ENCODE measurements at regions not wholly inside any gene's neighbourhood (a gene's known extent, or its start where the extent isn't known, plus 50 kb on each side); places are given as distances from the start of the nearest gene placed in this dataset.
"Not testable (repeated sequence)": the region's sequence is repeated elsewhere in the genome, so short reads cannot be mapped to it uniquely, and the experiment has no call there.

DNA sequence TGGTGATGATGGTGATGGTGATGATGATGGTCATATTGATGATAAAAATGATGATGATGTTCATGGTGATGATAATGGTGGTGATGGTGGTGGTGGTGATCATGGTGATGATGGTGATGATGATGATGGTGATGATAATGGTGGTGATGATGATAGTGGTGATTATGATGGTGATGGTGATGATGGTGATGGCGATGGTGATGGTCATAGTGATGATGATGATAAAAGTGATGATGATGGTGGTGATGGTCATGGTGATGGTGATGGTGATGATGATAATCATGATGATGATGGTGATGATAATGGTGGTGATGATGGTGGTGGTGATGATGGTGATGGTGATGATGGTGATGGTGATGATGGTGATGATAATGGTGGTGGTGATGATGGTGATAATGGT is 478.7 kb downstream of the TYW1 start:
- no peak for DNase-seq (ENCODE audit: low read depth)

- no peak for DNase-seq (ENCODE audit: low read depth)
These were observed 481.4 kb downstream of the TYW1 start for GRCh38 chr7:67478066-67478465.

DNA sequence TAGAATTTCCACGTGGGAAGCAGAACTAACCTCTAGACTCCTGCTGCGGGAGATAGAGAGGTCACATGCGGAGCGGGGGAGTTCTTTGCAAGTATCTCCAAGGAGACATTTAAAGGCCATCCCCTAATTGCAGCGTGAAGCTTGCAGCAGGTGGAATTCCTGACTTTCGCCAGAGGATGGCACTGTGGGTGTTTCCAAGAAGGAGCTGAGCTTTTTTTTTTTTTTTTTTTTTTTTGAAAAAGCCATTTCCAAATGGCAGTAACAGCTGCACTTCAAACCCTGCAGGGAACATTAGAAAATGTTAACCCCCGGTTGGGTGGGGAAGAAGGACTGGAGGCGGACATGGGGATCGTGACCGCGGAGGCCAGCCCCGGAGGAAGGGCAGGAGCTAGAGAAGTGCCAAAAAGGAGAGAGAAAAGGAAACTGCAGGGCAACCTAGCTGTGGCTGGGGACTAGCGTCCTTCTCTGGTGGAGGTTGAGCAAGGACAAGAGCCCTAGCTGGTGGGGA is 487.7 kb downstream of the TYW1 start:
- DNase-seq (ENCODE audit: low read depth), result no peak

GRCh38 chr7:67486401-67486800 is 489.8 kb downstream of the TYW1 start:
- no peak for DNase-seq (ENCODE audit: low read depth)

GRCh38 chr7:67487316-67487715 is 490.7 kb downstream of the TYW1 start:
- no peak for DNase-seq (ENCODE audit: low read depth)

DNA sequence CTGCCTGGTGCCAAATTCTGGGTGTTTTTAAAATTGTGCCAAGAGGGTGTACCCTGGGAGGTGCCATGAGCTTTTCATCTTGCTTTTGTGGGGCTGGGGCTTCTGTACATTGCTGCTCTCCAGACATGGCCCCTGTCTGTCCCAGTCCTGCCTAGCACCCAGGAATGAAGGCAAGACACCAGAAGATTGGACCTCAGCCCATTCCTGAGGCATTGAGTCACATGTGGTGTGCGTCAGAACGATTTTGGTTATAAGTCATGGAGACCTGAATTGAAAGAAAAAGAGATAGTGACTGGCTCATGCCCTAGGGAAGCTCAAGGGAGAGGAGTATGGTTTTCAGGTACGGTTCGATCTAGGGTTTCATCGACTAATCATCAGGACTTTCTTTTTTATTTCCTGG is 493.2 kb downstream of the TYW1 start:
- no peak for DNase-seq (ENCODE audit: low read depth)

DNA sequence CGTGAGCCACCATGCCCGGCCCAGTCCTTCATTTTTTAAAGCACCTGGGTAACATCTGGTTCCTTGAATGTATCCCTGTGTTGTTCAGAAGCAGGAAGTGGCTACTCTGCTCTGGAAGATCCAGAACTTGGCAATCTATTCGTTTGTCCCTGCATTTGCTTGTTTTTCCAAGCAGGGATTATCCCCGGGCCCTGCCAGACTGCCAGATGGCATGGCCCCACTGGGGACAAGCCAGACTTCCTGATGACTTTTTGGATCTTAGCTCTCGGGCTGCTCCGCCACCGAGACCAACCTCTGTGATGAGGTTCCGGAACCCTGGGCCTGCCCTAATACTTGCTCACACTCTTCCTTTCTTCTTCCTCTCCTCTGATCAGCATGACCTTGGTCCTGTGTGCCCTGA is 496.7 kb downstream of the TYW1 start:
- no peak for DNase-seq (ENCODE audit: low read depth)

DNA sequence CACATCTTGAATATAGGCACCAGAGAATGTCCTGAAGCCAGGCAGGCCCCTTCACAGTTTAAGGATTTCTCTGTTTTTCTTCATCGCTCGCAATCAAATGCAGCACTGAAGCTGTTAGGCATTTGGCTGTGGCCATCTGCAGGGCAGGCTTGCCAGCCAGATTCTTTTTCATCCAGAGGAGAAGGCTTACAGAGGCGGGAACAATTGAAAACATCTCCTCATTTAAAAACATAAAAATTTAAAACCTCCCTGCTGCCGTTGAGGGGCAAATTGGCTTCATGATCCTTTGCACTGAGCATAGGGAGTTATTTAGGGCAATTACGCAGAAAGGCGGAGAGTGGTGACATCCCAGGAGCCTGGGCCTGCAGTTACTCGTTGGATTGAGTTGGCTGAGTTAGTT is 500.0 kb downstream of the TYW1 start:
- DNase-seq (ENCODE audit: low read depth), result no peak

GRCh38 chr7:67497914-67498313 is 501.3 kb downstream of the TYW1 start:
- not testable (repeated sequence) for DNase-seq (ENCODE audit: low read depth)

GRCh38 chr7:67502929-67503328 is 506.3 kb downstream of the TYW1 start:
- DNase-seq (ENCODE audit: low read depth), result no peak

- no peak for DNase-seq (ENCODE audit: low read depth)
These were observed 508.8 kb downstream of the TYW1 start for GRCh38 chr7:67505449-67505848.

- no peak for DNase-seq (ENCODE audit: low read depth)
These were observed 515.8 kb downstream of the TYW1 start for GRCh38 chr7:67512481-67512880.

DNA sequence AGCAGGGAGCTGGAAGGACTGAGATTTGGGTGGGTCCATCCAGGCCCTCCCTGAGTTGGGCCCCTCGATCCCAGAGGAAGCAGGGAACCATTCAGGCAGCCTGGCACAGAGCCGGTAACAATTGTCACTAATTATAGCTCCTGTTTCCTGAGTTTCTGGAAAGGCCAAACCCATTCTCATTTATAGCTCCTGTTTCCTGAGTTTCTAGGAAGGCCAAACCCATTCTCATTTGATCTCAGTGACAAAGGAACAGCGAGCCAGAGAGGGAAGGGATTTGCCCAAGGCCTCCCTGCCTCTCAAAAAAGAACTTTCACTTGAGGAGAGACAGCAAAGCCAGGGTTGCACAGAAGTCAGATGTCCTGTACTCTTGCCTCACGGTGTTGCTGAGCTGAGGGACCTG is 521.9 kb downstream of the TYW1 start:
- no peak for DNase-seq (ENCODE audit: low read depth)

- DNase-seq (ENCODE audit: low read depth), result no peak
These were observed 522.5 kb downstream of the TYW1 start for GRCh38 chr7:67519171-67519570.

GRCh38 chr7:67522504-67522903 is 525.9 kb downstream of the TYW1 start:
- DNase-seq (ENCODE audit: low read depth), result no peak

DNA sequence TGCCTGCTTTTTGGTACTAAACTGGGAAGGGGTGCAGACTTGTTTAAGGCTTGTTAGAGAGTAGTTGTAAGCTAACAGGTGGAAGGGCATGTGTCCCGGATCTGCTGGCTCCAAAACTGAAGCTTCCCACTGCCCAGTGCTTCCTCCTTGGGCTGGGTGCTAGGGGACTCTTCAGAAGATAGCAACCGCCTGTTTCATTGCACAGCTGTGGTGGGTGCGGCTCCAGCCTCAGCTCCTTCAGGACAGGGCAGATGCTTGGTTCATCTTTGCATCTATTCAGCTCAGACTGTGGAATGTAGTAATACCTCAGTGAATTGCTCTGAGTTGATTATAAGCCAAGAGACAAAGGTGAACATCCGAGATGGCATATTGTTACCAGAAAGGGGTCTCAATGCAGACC is 527.1 kb downstream of the TYW1 start:
- DNase-seq (ENCODE audit: low read depth), result no peak

- DNase-seq (ENCODE audit: low read depth), result no peak
These were observed 529.0 kb downstream of the TYW1 start for GRCh38 chr7:67525588-67525987.

GRCh38 chr7:67535241-67535989 is 538.8 kb downstream of the TYW1 start:
- no peak for DNase-seq (ENCODE audit: low read depth)

DNA sequence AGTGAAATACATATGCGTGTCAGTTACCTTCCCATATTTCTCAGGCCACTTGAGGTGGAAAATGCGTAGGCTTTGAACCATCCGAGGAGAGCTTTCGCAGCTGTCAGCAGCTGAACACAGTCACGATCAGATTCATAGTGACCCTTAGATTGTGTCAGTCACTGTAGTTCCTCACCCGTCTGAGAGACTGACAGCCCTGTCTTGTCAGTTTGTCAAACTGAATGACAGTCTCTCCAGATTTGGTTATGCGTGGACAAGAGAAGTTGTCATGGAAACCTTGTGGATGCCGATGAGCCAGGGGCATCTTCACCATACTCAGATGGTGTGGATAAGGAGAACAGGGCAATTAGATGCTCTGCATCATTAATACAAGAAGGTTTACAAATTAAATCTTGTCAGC is 546.3 kb downstream of the TYW1 start:
- DNase-seq (ENCODE audit: low read depth), result no peak

DNA sequence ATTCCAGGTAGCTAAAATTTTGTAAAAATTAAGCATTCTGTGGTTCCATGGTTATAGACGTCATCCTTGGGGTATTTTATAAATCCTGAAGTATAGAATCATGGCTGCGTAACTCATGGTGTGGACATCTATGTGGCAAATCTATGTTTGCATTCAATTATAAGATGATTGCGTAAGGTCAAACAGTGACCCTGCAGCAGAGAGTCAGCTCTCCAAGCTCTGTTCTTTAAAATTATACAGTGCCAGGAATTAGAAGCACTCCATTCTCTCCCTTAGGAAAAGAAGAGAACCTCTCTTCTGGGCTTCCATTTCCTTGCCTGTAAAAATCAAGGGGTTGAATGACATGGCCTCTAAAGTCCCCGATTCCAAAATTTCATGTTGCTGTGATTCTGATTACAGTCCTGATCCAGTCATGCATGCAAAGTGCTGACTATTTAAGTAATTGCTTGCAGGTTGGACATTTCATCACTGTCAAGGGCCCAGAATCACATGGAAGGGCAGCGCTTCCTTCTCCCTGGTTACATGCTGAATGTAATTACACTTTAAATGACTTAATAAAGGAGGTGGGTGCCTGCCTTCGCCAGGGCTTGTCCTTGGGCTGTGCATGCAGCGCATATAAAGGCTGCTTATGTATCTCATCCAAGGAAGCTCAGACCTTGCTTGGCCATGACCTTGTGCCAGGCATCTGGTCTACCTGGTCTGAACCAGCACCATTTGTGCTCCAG is 550.7 kb downstream of the TYW1 start:
- no peak for DNase-seq (ENCODE audit: low read depth)

GRCh38 chr7:67549126-67549525 is 552.5 kb downstream of the TYW1 start:
- no peak for DNase-seq (ENCODE audit: low read depth)

DNA sequence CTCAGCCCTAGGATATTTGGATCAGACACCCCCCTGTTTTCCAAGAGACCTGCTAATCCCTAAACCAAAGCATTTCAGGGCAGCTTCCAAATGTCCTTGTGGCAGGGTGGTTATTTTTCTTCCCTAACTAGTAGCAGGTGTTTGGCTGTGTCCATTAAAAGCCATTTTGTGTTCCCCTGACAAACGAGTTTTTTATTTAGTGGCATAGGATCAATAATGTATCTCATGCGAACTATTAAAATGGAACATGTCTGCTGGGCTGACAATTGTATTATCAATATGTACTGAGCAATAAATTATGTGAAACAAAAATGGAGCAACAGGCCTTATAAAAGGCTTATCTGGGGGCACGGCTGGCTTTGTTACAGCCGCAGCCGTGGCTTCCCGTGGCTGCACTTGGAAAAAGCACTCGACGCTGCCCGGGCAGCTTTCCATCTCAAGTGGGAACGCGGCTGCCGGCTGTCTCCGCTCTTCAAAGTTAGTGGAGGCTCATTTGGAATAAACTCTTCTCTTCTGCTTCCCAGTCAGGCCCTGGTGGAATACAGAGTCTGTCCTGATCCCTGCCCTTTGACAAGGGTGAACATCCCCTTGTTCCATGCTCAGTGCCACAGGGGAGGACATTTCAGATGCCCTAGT is 554.3 kb downstream of the TYW1 start:
- no peak for DNase-seq (ENCODE audit: low read depth)

DNA sequence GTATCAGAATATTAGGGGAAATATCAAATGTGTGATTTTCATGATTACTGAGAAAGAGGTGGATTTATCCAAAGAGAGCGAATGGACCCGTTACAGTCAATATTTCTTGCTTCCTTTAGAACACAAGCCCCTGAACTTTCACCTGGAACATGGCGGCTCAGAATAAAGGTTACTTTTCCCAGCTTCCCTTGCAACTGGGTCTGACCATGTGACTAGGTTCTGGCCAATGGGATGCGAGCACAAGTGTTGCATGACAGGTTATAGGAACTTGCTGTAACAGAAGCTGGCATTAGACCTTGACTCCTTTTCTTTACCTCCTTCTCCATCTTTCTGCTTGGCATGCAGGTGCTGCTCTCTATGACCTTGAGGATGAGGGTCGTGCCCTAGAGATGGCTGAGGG is 556.1 kb downstream of the TYW1 start:
- DNase-seq (ENCODE audit: low read depth), result no peak
